ENCODE measurements at regions not wholly inside any gene's neighbourhood (a gene's known extent, or its start where the extent isn't known, plus 50 kb on each side); places are given as distances from the start of the nearest gene placed in this dataset.

GRCh38 chr17:74098136-74099024 is 105.1 kb upstream of the RPL38 start:
- Histone ChIP-seq H3K27me3 (ENCODE audit: control insufficient read depth, insufficient read depth, low read length) (no peaks in the 10 kb centered on the region), H3K9me3 (ENCODE audit: control insufficient read depth, insufficient read depth, low read length) (no peaks in the 10 kb centered on the region), H3K4me3 (ENCODE audit: low read depth, low read length) (no peak overlapping the region), H3K4me1 (ENCODE audit: control insufficient read depth, insufficient read depth, low read length) (peaks cover 8% of the 10 kb centered on the region; the same call in 1 of the 2 replicates), H3K36me3 (ENCODE audit: control insufficient read depth, insufficient read depth, low read length) (no peaks in the 10 kb centered on the region), H3K27ac (ENCODE audit: low read depth, low read length) (no peak overlapping the region), H3K9ac (ENCODE audit: low read depth, low read length) (no peak overlapping the region)

GRCh38 chr17:74099442-74100340 is 103.8 kb upstream of the RPL38 start:
- Histone ChIP-seq H3K4me3 (ENCODE audit: low read depth, low read length) (no peak overlapping the region), H3K27me3 (ENCODE audit: control insufficient read depth, insufficient read depth, low read length) (no peaks in the 10 kb centered on the region), H3K27ac (ENCODE audit: low read depth, low read length) (no peak overlapping the region), H3K9ac (ENCODE audit: low read depth, low read length) (no peak overlapping the region), H3K9me3 (ENCODE audit: control insufficient read depth, insufficient read depth, low read length) (no peaks in the 10 kb centered on the region), H3K36me3 (ENCODE audit: control insufficient read depth, insufficient read depth, low read length) (no peaks in the 10 kb centered on the region), H3K4me1 (ENCODE audit: control insufficient read depth, insufficient read depth, low read length) (peaks cover 8% of the 10 kb centered on the region; the same call in 1 of the 2 replicates)

GRCh38 chr17:74104921-74105320 is 98.6 kb upstream of the RPL38 start:
- Histone ChIP-seq H3K9ac (ENCODE audit: low read depth, low read length) (no peak overlapping the region), H3K4me1 (ENCODE audit: control insufficient read depth, insufficient read depth, low read length) (peaks cover 11% of the 10 kb centered on the region; the same call in 1 of the 2 replicates), H3K27me3 (ENCODE audit: control insufficient read depth, insufficient read depth, low read length) (no peaks in the 10 kb centered on the region), H3K36me3 (ENCODE audit: control insufficient read depth, insufficient read depth, low read length) (no peaks in the 10 kb centered on the region), H3K4me3 (ENCODE audit: low read depth, low read length) (no peak overlapping the region), H3K9me3 (ENCODE audit: control insufficient read depth, insufficient read depth, low read length) (no peaks in the 10 kb centered on the region), H3K27ac (ENCODE audit: low read depth, low read length) (no peak overlapping the region)

- no peaks in the 10 kb centered on the region for H3K9me3 ChIP-seq (ENCODE audit: control insufficient read depth, insufficient read depth, low read length)
- no peak overlapping the region for H3K27ac ChIP-seq (ENCODE audit: low read depth, low read length)
- no peaks in the 10 kb centered on the region for H3K36me3 ChIP-seq (ENCODE audit: control insufficient read depth, insufficient read depth, low read length)
- no peak overlapping the region for H3K4me3 ChIP-seq (ENCODE audit: low read depth, low read length)
- no peaks in the 10 kb centered on the region for H3K27me3 ChIP-seq (ENCODE audit: control insufficient read depth, insufficient read depth, low read length)
- H3K4me1 ChIP-seq (ENCODE audit: control insufficient read depth, insufficient read depth, low read length): peaks cover 9% of the 10 kb centered on the region; the same call in 1 of the 2 replicates
- no peak overlapping the region for H3K9ac ChIP-seq (ENCODE audit: low read depth, low read length)
Measured at GRCh38 chr17:74107107-74107506, 96.4 kb upstream of the RPL38 start.

GRCh38 chr17:74108126-74108705 is 95.3 kb upstream of the RPL38 start:
- no peak overlapping the region for H3K9ac ChIP-seq (ENCODE audit: low read depth, low read length)
- no peaks in the 10 kb centered on the region for H3K36me3 ChIP-seq (ENCODE audit: control insufficient read depth, insufficient read depth, low read length)
- H3K9me3 ChIP-seq (ENCODE audit: control insufficient read depth, insufficient read depth, low read length): no peaks in the 10 kb centered on the region
- peaks cover 9% of the 10 kb centered on the region; the same call in 1 of the 2 replicates for H3K4me1 ChIP-seq (ENCODE audit: control insufficient read depth, insufficient read depth, low read length)
- no peaks in the 10 kb centered on the region for H3K27me3 ChIP-seq (ENCODE audit: control insufficient read depth, insufficient read depth, low read length)
- H3K27ac ChIP-seq (ENCODE audit: low read depth, low read length): no peak overlapping the region
- no peak overlapping the region for H3K4me3 ChIP-seq (ENCODE audit: low read depth, low read length)

GRCh38 chr17:74110467-74110866 is 93.0 kb upstream of the RPL38 start:
- Histone ChIP-seq H3K4me1 (ENCODE audit: control insufficient read depth, insufficient read depth, low read length) (peaks cover 9% of the 10 kb centered on the region; the same call in 1 of the 2 replicates), H3K27ac (ENCODE audit: low read depth, low read length) (no peak overlapping the region), H3K36me3 (ENCODE audit: control insufficient read depth, insufficient read depth, low read length) (no peaks in the 10 kb centered on the region), H3K9me3 (ENCODE audit: control insufficient read depth, insufficient read depth, low read length) (no peaks in the 10 kb centered on the region), H3K9ac (ENCODE audit: low read depth, low read length) (no peak overlapping the region), H3K27me3 (ENCODE audit: control insufficient read depth, insufficient read depth, low read length) (no peaks in the 10 kb centered on the region), H3K4me3 (ENCODE audit: low read depth, low read length) (no peak overlapping the region)

GRCh38 chr17:74113326-74113725 is 90.2 kb upstream of the RPL38 start:
- no peak overlapping the region for H3K9ac ChIP-seq (ENCODE audit: low read depth, low read length)
- H3K36me3 ChIP-seq (ENCODE audit: control insufficient read depth, insufficient read depth, low read length): no peaks in the 10 kb centered on the region
- H3K4me1 ChIP-seq (ENCODE audit: control insufficient read depth, insufficient read depth, low read length): peaks cover 35% of the 10 kb centered on the region
- no peaks in the 10 kb centered on the region for H3K9me3 ChIP-seq (ENCODE audit: control insufficient read depth, insufficient read depth, low read length)
- H3K4me3 ChIP-seq (ENCODE audit: low read depth, low read length): no peak overlapping the region
- no peak overlapping the region for H3K27ac ChIP-seq (ENCODE audit: low read depth, low read length)
- H3K27me3 ChIP-seq (ENCODE audit: control insufficient read depth, insufficient read depth, low read length): no peaks in the 10 kb centered on the region

DNA sequence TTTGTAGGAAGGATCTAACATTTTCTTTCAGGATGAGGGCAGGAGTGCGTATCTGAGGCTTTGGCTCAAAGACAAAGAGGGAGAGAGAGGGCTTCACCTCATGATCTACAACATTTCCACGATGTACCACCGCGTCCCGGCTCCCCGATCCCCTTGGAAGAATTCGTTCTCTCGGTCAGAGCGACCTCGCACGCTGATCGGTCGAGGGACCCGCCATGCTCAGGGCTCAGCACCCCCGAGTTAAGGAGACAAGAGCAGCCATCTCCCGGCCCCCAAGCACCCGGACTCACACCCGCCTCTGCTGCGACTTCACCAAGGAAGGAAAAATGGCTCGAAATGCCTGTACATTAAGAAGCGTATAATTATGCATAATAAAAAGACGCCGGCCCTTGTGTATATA is 89.5 kb upstream of the RPL38 start:
- Histone ChIP-seq H3K4me1 (ENCODE audit: control insufficient read depth, insufficient read depth, low read length) (peaks cover 33% of the 10 kb centered on the region), H3K27me3 (ENCODE audit: control insufficient read depth, insufficient read depth, low read length) (no peaks in the 10 kb centered on the region), H3K9ac (ENCODE audit: low read depth, low read length) (no peak overlapping the region), H3K27ac (ENCODE audit: low read depth, low read length) (no peak overlapping the region), H3K4me3 (ENCODE audit: low read depth, low read length) (no peak overlapping the region), H3K36me3 (ENCODE audit: control insufficient read depth, insufficient read depth, low read length) (no peaks in the 10 kb centered on the region), H3K9me3 (ENCODE audit: control insufficient read depth, insufficient read depth, low read length) (no peaks in the 10 kb centered on the region)

DNA sequence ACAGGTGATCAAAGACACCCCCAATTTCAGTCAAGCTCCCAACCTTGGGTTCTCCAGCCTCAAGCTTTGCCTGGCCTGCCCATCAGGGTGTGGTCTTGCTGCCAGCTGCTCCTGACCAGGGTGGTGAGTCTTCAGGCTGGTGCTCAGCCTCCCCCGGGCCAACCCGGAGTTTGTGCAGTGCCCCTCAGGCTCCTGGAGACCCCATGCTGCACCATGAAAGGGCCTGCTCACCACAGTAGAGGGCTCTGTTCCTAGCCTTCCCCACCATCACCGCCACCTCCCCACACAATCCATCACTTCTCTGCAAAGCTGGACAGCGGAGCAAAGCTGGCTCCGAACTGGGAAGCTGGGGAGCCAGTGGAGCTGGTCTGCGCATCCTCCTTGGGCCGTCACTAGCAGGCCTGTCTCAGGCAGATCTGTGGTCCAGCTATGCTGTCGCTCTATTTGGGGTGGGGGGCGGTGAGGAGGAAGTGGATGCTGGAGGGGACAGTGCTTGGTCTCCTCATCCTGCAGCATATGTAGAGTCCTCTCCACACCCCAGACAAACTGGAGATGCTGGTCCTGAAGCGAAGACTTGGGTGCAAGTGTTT is 88.5 kb upstream of the RPL38 start:
- Histone ChIP-seq H3K27ac (ENCODE audit: low read depth, low read length) (no peak overlapping the region), H3K4me3 (ENCODE audit: low read depth, low read length) (no peak overlapping the region), H3K27me3 (ENCODE audit: control insufficient read depth, insufficient read depth, low read length) (no peaks in the 10 kb centered on the region), H3K9ac (ENCODE audit: low read depth, low read length) (no peak overlapping the region), H3K9me3 (ENCODE audit: control insufficient read depth, insufficient read depth, low read length) (no peaks in the 10 kb centered on the region), H3K4me1 (ENCODE audit: control insufficient read depth, insufficient read depth, low read length) (peaks cover 32% of the 10 kb centered on the region), H3K36me3 (ENCODE audit: control insufficient read depth, insufficient read depth, low read length) (no peaks in the 10 kb centered on the region)

DNA sequence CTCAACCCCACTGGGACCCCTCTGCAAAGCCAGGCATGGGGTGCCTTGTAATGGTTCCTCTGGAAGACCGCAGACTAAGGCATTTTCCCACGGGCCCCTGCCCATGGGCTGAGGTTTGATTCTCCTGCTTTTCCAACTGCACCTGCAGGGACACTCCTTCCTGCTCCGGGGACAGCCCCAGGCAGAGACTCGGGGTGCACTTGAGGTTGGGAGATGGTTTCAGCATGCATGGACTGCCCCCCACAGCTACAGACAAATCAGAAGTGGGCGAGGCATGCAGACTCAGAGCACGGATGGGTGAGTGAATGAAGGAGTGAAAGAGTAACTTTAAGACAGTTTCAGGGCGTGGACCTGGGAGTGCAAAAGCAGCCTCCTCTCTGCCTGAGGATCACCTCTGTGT is 87.9 kb upstream of the RPL38 start:
- Histone ChIP-seq H3K27me3 (ENCODE audit: control insufficient read depth, insufficient read depth, low read length) (no peaks in the 10 kb centered on the region), H3K4me3 (ENCODE audit: low read depth, low read length) (no peak overlapping the region), H3K36me3 (ENCODE audit: control insufficient read depth, insufficient read depth, low read length) (no peaks in the 10 kb centered on the region), H3K4me1 (ENCODE audit: control insufficient read depth, insufficient read depth, low read length) (peaks cover 32% of the 10 kb centered on the region), H3K9ac (ENCODE audit: low read depth, low read length) (no peak overlapping the region), H3K27ac (ENCODE audit: low read depth, low read length) (no peak overlapping the region), H3K9me3 (ENCODE audit: control insufficient read depth, insufficient read depth, low read length) (no peaks in the 10 kb centered on the region)
